Right lobe of liver (tissue), 6 donors: ENCODE measurements at regions not wholly inside any gene's neighbourhood (a gene's known extent, or its start where the extent isn't known, plus 50 kb on each side); places are given as distances from the start of the nearest gene placed in this dataset.

Source experiments
- ATAC-seq, 4 donors: fragments of 200-7000 bp; cut with Tn5 transposase; one replicate each; pipeline ENCODE4 v1.9.1; 2020; ENCODE audit warnings: mild to moderate bottlenecking in 4 of 4, moderate library complexity in 4 of 4
- DNase-seq, 3 donors: peaks; one replicate each; pipeline ENCODE4 v3.0.0-alpha.2; 2020
- H3K27ac ChIP-seq, 3 donors: fragments of 200-600 bp; one replicate each; pipeline ENCODE4 v1.8.0; 2022
- H3K27me3 ChIP-seq, 2 donors: fragments of 200-600 bp; one replicate each; pipeline ENCODE4 v1.8.0; 2022
- H3K36me3 ChIP-seq, 4 donors: fragments of 200-600 bp; sonication (generic) in 1 of 4; one replicate each; pipeline versions ENCODE4 v1.5.1 to v1.8.0; 2017 to 2022; ENCODE audit warnings: control low read depth in 1 of 4
- H3K4me1 ChIP-seq, 4 donors: fragments of 200-600 bp; sonication (generic) in 1 of 4; one replicate each; pipeline versions ENCODE4 v1.5.1 to v1.8.0; 2017 to 2022; ENCODE audit warnings: control low read depth in 1 of 4
- H3K4me3 ChIP-seq, 3 donors: fragments of 200-600 bp; one replicate each; pipeline ENCODE4 v1.8.0; 2022
- H3K9me3 ChIP-seq, 4 donors: fragments of 200-600 bp; sonication (generic) in 1 of 4; one replicate each; pipeline versions ENCODE4 v1.5.1 to v1.8.0; 2017 to 2022; ENCODE audit warnings: control low read depth in 1 of 4
- POLR2A ChIP-seq: fragments of 450-650 bp; IDR thresholded peaks from one replicate; pipeline ENCODE4 v1.6.1; 2017; ENCODE audit warnings: antibody characterized with exemption, mild to moderate bottlenecking
- WGBS: methylation state at CpG from one replicate; pipeline ENCODE4 v1.1.6; 2018; ENCODE audit warnings: low coverage, low lambda C conversion rate; ENCODE audit not compliant: insufficient coverage; ENCODE audit errors: missing lambda C conversion rate; 5-methylcytosine and 5-hydroxymethylcytosine counted together
- intact Hi-C, 2 donors: fragments of 100-400 bp; cut with DNase I; formaldehyde crosslinking; loops; one replicate each; pipeline versions ENCODE4 v1.11.2 to v1.14.1; 2022
- TF ChIP-seq, protein P1 (sequence below), 4 donors: fragments of 200-600 bp in 3 of 4; fragments of 450-650 bp in 1 of 4; IDR thresholded peaks; one replicate each; pipeline versions ENCODE4 v1.5.1 to v1.8.0; 2016 to 2022; ENCODE audit warnings: antibody characterized with exemption in 4 of 4, mild to moderate bottlenecking in 2 of 4
- donor health status: DM: no; HTN: yes; CAD: no.
- donor health status: DM: no; HTN: no; CAD: no.
- donor health status: DM: no; HTN: no; CAD: no.
- donor health status: DM: no; HTN: yes; CAD: no.
- donor health status: DM: no; HTN: yes; CAD: no.

DNA sequence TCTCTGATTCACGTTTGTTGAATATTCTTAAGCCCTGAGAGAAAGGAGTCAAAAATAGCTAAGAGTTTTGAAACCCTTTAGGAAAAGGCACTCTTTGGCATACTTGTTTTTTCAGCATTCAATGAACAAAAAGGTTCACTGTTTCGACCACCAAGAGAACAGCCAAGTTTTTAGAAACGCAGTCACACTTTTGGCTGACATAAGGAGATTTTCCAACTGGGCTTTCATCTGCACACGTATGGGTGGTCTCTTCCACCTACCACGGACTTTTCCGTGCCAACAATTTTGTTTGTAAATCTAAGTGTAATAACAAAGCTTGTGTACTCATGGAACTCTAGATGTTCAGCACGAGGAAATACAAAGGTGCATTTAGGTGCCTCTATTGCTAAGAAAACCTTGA lies 270.3 kb downstream of the WDR11 start:
- intact Hi-C loops: no loop called here
- Histone ChIP-seq H3K4me3 (no peak overlapping the region), H3K4me1 (no peaks in the 10 kb centered on the region), H3K9me3 (no peaks in the 10 kb centered on the region), H3K36me3 (no peaks in the 10 kb centered on the region), H3K27ac (no peak overlapping the region), H3K27me3 (no peaks in the 10 kb centered on the region)
- ATAC-seq (no peak), DNase-seq (no peak)
- no peak for TF ChIP-seq POLR2A
- TF ChIP-seq, protein P1, sequence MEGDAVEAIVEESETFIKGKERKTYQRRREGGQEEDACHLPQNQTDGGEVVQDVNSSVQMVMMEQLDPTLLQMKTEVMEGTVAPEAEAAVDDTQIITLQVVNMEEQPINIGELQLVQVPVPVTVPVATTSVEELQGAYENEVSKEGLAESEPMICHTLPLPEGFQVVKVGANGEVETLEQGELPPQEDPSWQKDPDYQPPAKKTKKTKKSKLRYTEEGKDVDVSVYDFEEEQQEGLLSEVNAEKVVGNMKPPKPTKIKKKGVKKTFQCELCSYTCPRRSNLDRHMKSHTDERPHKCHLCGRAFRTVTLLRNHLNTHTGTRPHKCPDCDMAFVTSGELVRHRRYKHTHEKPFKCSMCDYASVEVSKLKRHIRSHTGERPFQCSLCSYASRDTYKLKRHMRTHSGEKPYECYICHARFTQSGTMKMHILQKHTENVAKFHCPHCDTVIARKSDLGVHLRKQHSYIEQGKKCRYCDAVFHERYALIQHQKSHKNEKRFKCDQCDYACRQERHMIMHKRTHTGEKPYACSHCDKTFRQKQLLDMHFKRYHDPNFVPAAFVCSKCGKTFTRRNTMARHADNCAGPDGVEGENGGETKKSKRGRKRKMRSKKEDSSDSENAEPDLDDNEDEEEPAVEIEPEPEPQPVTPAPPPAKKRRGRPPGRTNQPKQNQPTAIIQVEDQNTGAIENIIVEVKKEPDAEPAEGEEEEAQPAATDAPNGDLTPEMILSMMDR (IDR thresholded peaks at IDR 0.05): no peak
- WGBS: 62% methylated on average over 7 of the region's 7 CpGs

GRCh38 chr10:121127151-121127906 lies 276.2 kb downstream of the WDR11 start:
- Histone ChIP-seq H3K27me3 (no peaks in the 10 kb centered on the region), H3K4me3 (no peak overlapping the region), H3K9me3 (no peaks in the 10 kb centered on the region), H3K4me1 (no peaks in the 10 kb centered on the region), H3K27ac (no peak overlapping the region), H3K36me3 (no peaks in the 10 kb centered on the region)
- 68% methylated on average over 12 of the region's 15 CpGs for WGBS
- intact Hi-C loops: no loop called here
- ATAC-seq: peak in 3 of 4 donors; percentile 21 to 42 (median 41)
- no peak for DNase-seq
- TF ChIP-seq, protein P1 (IDR thresholded peaks at IDR 0.05): no peak
- TF ChIP-seq POLR2A: no peak

- WGBS: 76% methylated on average over 10 of the region's 10 CpGs
- no peaks in the 10 kb centered on the region for H3K36me3 ChIP-seq
- no peak overlapping the region for H3K27ac ChIP-seq
- H3K4me1 ChIP-seq: no peaks in the 10 kb centered on the region
- intact Hi-C loops: no loop called here
- no peaks in the 10 kb centered on the region for H3K9me3 ChIP-seq
- DNase-seq (no peak), ATAC-seq (no peak)
- no peaks in the 10 kb centered on the region for H3K27me3 ChIP-seq
- H3K4me3 ChIP-seq: no peak overlapping the region
- TF ChIP-seq, protein P1 (IDR thresholded peaks at IDR 0.05): no peak
- no peak for TF ChIP-seq POLR2A
These were observed 277.0 kb downstream of the WDR11 start for GRCh38 chr10:121128164-121128563.

DNA sequence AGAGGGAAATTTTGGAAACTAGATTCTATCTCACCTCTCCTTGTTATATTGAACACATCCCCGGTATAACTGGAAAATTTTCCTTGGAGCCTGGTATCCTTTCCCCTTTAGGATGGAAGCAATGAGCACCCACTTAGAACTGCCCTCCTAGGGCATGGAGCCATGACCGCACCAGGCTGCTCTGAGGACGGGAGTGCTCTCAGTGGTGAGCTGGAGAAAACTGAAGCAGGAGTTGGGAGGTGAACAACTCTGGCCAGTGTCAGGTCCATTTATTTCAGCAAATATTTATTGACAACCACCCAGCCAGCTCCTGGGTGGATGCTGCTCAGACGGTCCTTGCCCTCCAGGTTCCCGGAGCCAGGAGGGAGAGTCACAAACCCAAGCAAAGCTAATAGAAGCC lies 278.1 kb downstream of the WDR11 start:
- TF ChIP-seq, protein P1 (IDR thresholded peaks at IDR 0.05): no peak
- TF ChIP-seq POLR2A: no peak
- Histone ChIP-seq H3K27ac (no peak overlapping the region), H3K4me1 (no peaks in the 10 kb centered on the region), H3K36me3 (no peaks in the 10 kb centered on the region), H3K9me3 (no peaks in the 10 kb centered on the region), H3K27me3 (no peaks in the 10 kb centered on the region), H3K4me3 (no peak overlapping the region)
- WGBS: 37% methylated on average over 5 of the region's 5 CpGs
- DNase-seq (no peak), ATAC-seq (no peak)
- intact Hi-C loops: no loop called here
